OCI-LY1 (cell line): ENCODE measurements at regions not wholly inside any gene's neighbourhood (a gene's known extent, or its start where the extent isn't known, plus 50 kb on each side); places are given as distances from the start of the nearest gene placed in this dataset.
"Not testable (repeated sequence)": the region's sequence is repeated elsewhere in the genome, so short reads cannot be mapped to it uniquely, and the experiment has no call there.

Experiments used
- H2AFZ ChIP-seq: fragments of 200-600 bp; sonication (generic), shearing (Covaris generic); 2 replicates; pipeline ENCODE4 v1.6.0; 2014; ENCODE audit warnings: antibody characterized with exemption, mild to moderate bottlenecking, low read length
- H3F3A ChIP-seq: fragments of 200-600 bp; sonication (generic), shearing (Covaris generic); 2 replicates; pipeline ENCODE4 v1.6.0; 2014; ENCODE audit warnings: mild to moderate bottlenecking, antibody characterized with exemption, low read length, moderate library complexity; ENCODE audit not compliant: insufficient read depth
- H3K27ac ChIP-seq: fragments of 200-600 bp; sonication (generic); 2 replicates; pipeline ENCODE4 v1.5.1; 2014; ENCODE audit warnings: low read length, mixed run types, mild to moderate bottlenecking, low read depth; ENCODE audit not compliant: poor library complexity, severe bottlenecking
- H3K27me3 ChIP-seq: fragments of 200-600 bp; sonication (generic); 2 replicates; pipeline ENCODE4 v1.6.0; 2014; ENCODE audit warnings: antibody characterized with exemption, mild to moderate bottlenecking, low read length, moderate library complexity; ENCODE audit not compliant: insufficient read depth
- H3K36me3 ChIP-seq: fragments of 200-600 bp; sonication (generic); 2 replicates; pipeline ENCODE4 v1.6.1; 2014; ENCODE audit warnings: mild to moderate bottlenecking, antibody characterized with exemption, low read length, moderate library complexity, mixed read lengths; ENCODE audit not compliant: insufficient read depth
- H3K4me1 ChIP-seq: fragments of 200-600 bp; sonication (generic); 2 replicates; pipeline ENCODE4 v1.5.1; 2014; ENCODE audit warnings: mild to moderate bottlenecking, low read length, moderate library complexity; ENCODE audit not compliant: insufficient read depth, severe bottlenecking
- H3K4me2 ChIP-seq: fragments of 200-600 bp; sonication (generic), shearing (Covaris generic); 2 replicates; pipeline ENCODE4 v1.6.1; 2014; ENCODE audit warnings: low read length
- H3K4me3 ChIP-seq: fragments of 200-600 bp; sonication (generic); 2 replicates; pipeline ENCODE4 v1.5.1; 2014; ENCODE audit warnings: low read length, low read depth, mild to moderate bottlenecking, mixed read lengths; ENCODE audit not compliant: poor library complexity, severe bottlenecking
- H3K79me2 ChIP-seq: fragments of 200-600 bp; shearing (Covaris generic); 2 replicates; pipeline ENCODE4 v1.6.1; 2016; ENCODE audit warnings: mixed run types, low read length, mixed read lengths; ENCODE audit not compliant: insufficient read depth
- H3K9ac ChIP-seq: fragments of 200-600 bp; sonication (generic), shearing (Covaris generic); 2 replicates; pipeline ENCODE4 v1.6.1; 2014; ENCODE audit warnings: mild to moderate bottlenecking, low read length, mixed read lengths
- H3K9me2 ChIP-seq: fragments of 200-600 bp; sonication (generic), shearing (Covaris generic); 2 replicates; pipeline ENCODE4 v1.6.1; 2014; ENCODE audit warnings: low read depth, mild to moderate bottlenecking, low read length, mixed read lengths
- H3K9me3 ChIP-seq: fragments of 200-600 bp; shearing (Covaris generic); 2 replicates; pipeline ENCODE4 v1.6.1; 2014; ENCODE audit warnings: low read length, mixed read lengths
- H4K20me1 ChIP-seq: fragments of 200-600 bp; sonication (generic), shearing (Covaris generic); 2 replicates; pipeline ENCODE4 v1.6.0; 2016; ENCODE audit warnings: mild to moderate bottlenecking, low read length; ENCODE audit not compliant: insufficient read depth
- CTCF ChIP-seq: fragments of 200-600 bp; sonication (generic), shearing (Covaris generic); IDR thresholded peaks from 2 replicates; pipeline ENCODE4 v1.5.1; 2017; ENCODE audit warnings: mild to moderate bottlenecking, antibody characterized with exemption, low read length, moderate library complexity, mixed read lengths
- EZH2 ChIP-seq: fragments of 200-600 bp; sonication (generic), shearing (Covaris generic); IDR thresholded peaks from 2 replicates; pipeline ENCODE4 v1.8.0; 2017; ENCODE audit warnings: borderline replicate concordance, mixed run types, mild to moderate bottlenecking, antibody characterized with exemption, low read length, moderate library complexity, mixed read lengths

GRCh38 chr6:76940191-76940590, 523.1 kb downstream of the HTR1B start:
- Histone ChIP-seq H3F3A (no peaks in the 10 kb centered on the region), H3K36me3 (no peaks in the 10 kb centered on the region), H3K9me2 (peaks cover 3% of the 10 kb centered on the region; the same call in 1 of the 2 replicates), H2AFZ (no peak overlapping the region), H3K9me3 (no peaks in the 10 kb centered on the region), H3K4me1 (no peaks in the 10 kb centered on the region), H4K20me1 (no peaks in the 10 kb centered on the region), H3K27me3 (no peaks in the 10 kb centered on the region), H3K27ac (no peak overlapping the region), H3K4me2 (no peak overlapping the region), H3K79me2 (no peaks in the 10 kb centered on the region), H3K4me3 (no peak overlapping the region), H3K9ac (no peak overlapping the region)
- TF ChIP-seq EZH2 (no peak), CTCF (no peak)

GRCh38 chr6:76914737-76915136, 548.6 kb downstream of the HTR1B start:
- Histone ChIP-seq H3K4me3 (no peak overlapping the region), H2AFZ (no peak overlapping the region), H3K79me2 (no peaks in the 10 kb centered on the region), H3K27me3 (no peaks in the 10 kb centered on the region), H3K9ac (no peak overlapping the region), H3K9me2 (no peaks in the 10 kb centered on the region), H3K36me3 (no peaks in the 10 kb centered on the region), H3K4me1 (no peaks in the 10 kb centered on the region), H3K27ac (no peak overlapping the region), H3K9me3 (no peaks in the 10 kb centered on the region), H3F3A (no peaks in the 10 kb centered on the region), H3K4me2 (no peak overlapping the region), H4K20me1 (no peaks in the 10 kb centered on the region)
- no peak for TF ChIP-seq CTCF
- TF ChIP-seq EZH2, result no peak

- H3K4me3 ChIP-seq, H3K4me1 ChIP-seq, H3K4me2 ChIP-seq, H3K27me3 ChIP-seq, H3K9me2 ChIP-seq, H3K36me3 ChIP-seq, H3K27ac ChIP-seq, H2AFZ ChIP-seq, H4K20me1 ChIP-seq, H3F3A ChIP-seq, H3K9ac ChIP-seq, H3K9me3 ChIP-seq, H3K79me2 ChIP-seq: not testable (repeated sequence)
Observed at GRCh38 chr6:76905541-76905940, 557.8 kb downstream of the HTR1B start.

- no peaks in the 10 kb centered on the region for H3K36me3 ChIP-seq
- no peak overlapping the region for H3K27ac ChIP-seq
- H3F3A ChIP-seq, result no peaks in the 10 kb centered on the region
- H3K9me2 ChIP-seq, result no peaks in the 10 kb centered on the region
- no peak overlapping the region for H3K4me3 ChIP-seq
- no peaks in the 10 kb centered on the region for H3K9me3 ChIP-seq
- no peaks in the 10 kb centered on the region for H4K20me1 ChIP-seq
- H3K9ac ChIP-seq, result no peak overlapping the region
- H3K4me1 ChIP-seq, result no peaks in the 10 kb centered on the region
- H2AFZ ChIP-seq, result no peak overlapping the region
- H3K4me2 ChIP-seq, result no peak overlapping the region
- no peaks in the 10 kb centered on the region for H3K27me3 ChIP-seq
- H3K79me2 ChIP-seq, result no peaks in the 10 kb centered on the region
- TF ChIP-seq EZH2 (no peak), CTCF (no peak)
Observed at GRCh38 chr6:76892542-76892941, 570.7 kb downstream of the HTR1B start.
